GM12878 (cell line): ENCODE measurements at regions not wholly inside any gene's neighbourhood (a gene's known extent, or its start where the extent isn't known, plus 50 kb on each side); places are given as distances from the start of the nearest gene placed in this dataset.

Experiments used
- ATAC-seq: fragments of 200-7000 bp; cut with Tn5 transposase; 3 replicates; pipeline ENCODE4 v1.9.1; 2020; ENCODE audit warnings: mild to moderate bottlenecking, moderate library complexity
- BruUV-seq: library from RNA; stranded (reverse); fragments of 400-500 nt; replicated peaks from 2 replicates; lab custom pipeline; 2021; lab: Mats Ljungman, UMichigan
- CTCF ChIA-PET: fragments of 300-600 bp; sonication (Branson Sonifier 250); formaldehyde crosslinking; extraction: SDS; loops from one replicate; lab custom pipeline; 2021; ENCODE audit warnings: inconsistent platforms; lab: Yijun Ruan, JAX
- POLR2A ChIA-PET: fragments of 350-600 bp; formaldehyde crosslinking; extraction: SDS; loops from one replicate; lab custom pipeline; 2021; ENCODE audit warnings: inconsistent platforms; lab: Charles Lee
- RAD21 ChIA-PET: fragments of 300-600 bp; sonication (Branson Sonifier 250); formaldehyde crosslinking; loops from one replicate; lab custom pipeline; 2023; ENCODE audit warnings: antibody characterized with exemption; ENCODE audit not compliant: unreplicated experiment; lab: Charles Lee
- SMC1A ChIA-PET: fragments of 300-600 bp; sonication (Branson Sonifier 250); formaldehyde crosslinking; loops from one replicate; lab custom pipeline; 2023; ENCODE audit not compliant: unreplicated experiment, uncharacterized antibody; lab: Charles Lee
- DNase-seq: peaks from one replicate; pipeline ENCODE4 v3.0.0-alpha.2; 2011; ENCODE audit warnings: low read depth, low spot score
- FAIRE-seq: peaks from 3 replicates; lab custom pipeline; 2011; peaks lifted over from hg19 to GRCh38; lab: Jason Lieb, UNC
- H2AFZ ChIP-seq: 2 replicates; pipeline ENCODE4 v1.6.0; 2011; ENCODE audit warnings: low read depth, low read length, control low read depth; ENCODE audit not compliant: control insufficient read depth
- H3K27ac ChIP-seq: 2 replicates; pipeline ENCODE4 v1.5.1; 2011; ENCODE audit warnings: control low read depth; ENCODE audit not compliant: control insufficient read depth, insufficient read depth
- H3K27me3 ChIP-seq, 2 experiments: replicated peaks in 1 of 2; 2 replicates each; pipeline versions ENCODE4 v1.6.0 to v1.6.1; 2011; ENCODE audit warnings: low read length in 1 of 2; ENCODE audit not compliant: control insufficient read depth in 2 of 2, insufficient read depth in 2 of 2
- H3K36me3 ChIP-seq, 2 experiments: 2 replicates each; pipeline ENCODE4 v1.5.1; 2011; ENCODE audit warnings: low read length in 1 of 2; ENCODE audit not compliant: control insufficient read depth in 2 of 2, insufficient read depth in 2 of 2
- H3K4me1 ChIP-seq: 2 replicates; pipeline ENCODE4 v1.6.1; 2011; ENCODE audit warnings: mild to moderate bottlenecking, low read length, moderate library complexity, mixed read lengths; ENCODE audit not compliant: control insufficient read depth, insufficient read depth
- H3K4me2 ChIP-seq: 2 replicates; pipeline ENCODE4 v1.6.0; 2011; ENCODE audit warnings: control low read depth; ENCODE audit not compliant: control insufficient read depth, insufficient read depth
- H3K4me3 ChIP-seq: fragments of 200-600 bp; sonication (generic); 2 replicates; pipeline ENCODE4 v1.5.1; 2016
- H3K79me2 ChIP-seq: 2 replicates; pipeline ENCODE4 v1.6.0; 2011; ENCODE audit warnings: low read length; ENCODE audit not compliant: control insufficient read depth, insufficient read depth
- H3K9ac ChIP-seq: 2 replicates; pipeline ENCODE4 v1.8.0; 2011; ENCODE audit warnings: low read length, control low read depth, mixed read lengths; ENCODE audit not compliant: control insufficient read depth, insufficient read depth
- H3K9me3 ChIP-seq: replicated peaks from 3 replicates; pipeline ENCODE4 v1.5.1; 2011; ENCODE audit warnings: mild to moderate bottlenecking, low read length; ENCODE audit not compliant: control insufficient read depth, insufficient read depth
- H4K20me1 ChIP-seq: 2 replicates; pipeline ENCODE4 v1.6.0; 2011; ENCODE audit not compliant: control insufficient read depth, insufficient read depth
- CREM ChIP-seq: IDR thresholded peaks from 2 replicates; pipeline ENCODE4 v1.6.1; 2014; ENCODE audit warnings: antibody characterized with exemption, low read depth
- DPF2 ChIP-seq: fragments of 450-650 bp; IDR thresholded peaks from 2 replicates; pipeline ENCODE4 v1.6.1; 2017; ENCODE audit warnings: mild to moderate bottlenecking
- RUNX3 ChIP-seq: IDR thresholded peaks from 2 replicates; pipeline ENCODE4 v1.6.1; 2012; ENCODE audit warnings: low read length, inconsistent platforms
- STAT1 ChIP-seq: fragments of 450-650 bp; conservative IDR thresholded peaks from 2 replicates; pipeline ENCODE4 v1.6.1; 2014; ENCODE audit warnings: antibody characterized with exemption, mild to moderate bottlenecking
- WGBS: methylation state at CpG from one replicate; pipeline ENCODE4 v1.1.6; 2016; ENCODE audit warnings: low lambda C conversion rate; ENCODE audit not compliant: insufficient replicate concordance, insufficient coverage; ENCODE audit errors: missing lambda C conversion rate; 5-methylcytosine and 5-hydroxymethylcytosine counted together
- in situ Hi-C: fragments of 300-500 bp; cut with MboI; formaldehyde crosslinking; loops from 9 replicates; pipeline ENCODE4 v1.14.3; 2018; ENCODE audit warnings: mixed read lengths
- intact Hi-C: fragments of 100-400 bp; cut with micrococcal nuclease; formaldehyde crosslinking; loops from one replicate; pipeline ENCODE4 v1.14.2; 2022; ENCODE audit not compliant: unreplicated experiment

GRCh38 chr21:16514316-16514715, 784.5 kb downstream of the USP25 start:
- intact Hi-C loops (no loop called here), in situ Hi-C loops (no loop called here)
- ChIA-PET POLR2A (no interaction called here), CTCF (interaction anchor here (0.7 kb wide), 1 partner anchor 753 kb away, joined by 3 read pairs; no protein-coding TSS in a partner anchor), RAD21 (no interaction called here), SMC1A (no interaction called here)
- no peaks in the 10 kb centered on the region for H3K4me1 ChIP-seq
- H3K4me3 ChIP-seq = no peak overlapping the region
- no TSS peak for BruUV-seq
- FAIRE-seq (no peak), DNase-seq (no peak), ATAC-seq (peak; percentile 39; the same call in 1 of the 3 replicates)
- no peaks in the 10 kb centered on the region for H3K36me3 ChIP-seq
- no peak overlapping the region for H3K4me2 ChIP-seq
- H3K79me2 ChIP-seq = no peaks in the 10 kb centered on the region
- no peak overlapping the region for H2AFZ ChIP-seq
- no peaks in the 10 kb centered on the region for H3K27me3 ChIP-seq
- H4K20me1 ChIP-seq = no peaks in the 10 kb centered on the region
- no peaks in the 10 kb centered on the region for H3K9me3 ChIP-seq
- H3K9ac ChIP-seq = no peak overlapping the region
- H3K27ac ChIP-seq = no peak overlapping the region
- TF ChIP-seq STAT1 (no peak), RUNX3 (peak; percentile 20; the same call in 1 of the 2 replicates)
- WGBS = 85% methylated on average over 2 of the region's 2 CpGs

GRCh38 chr21:16517383-16517782, 787.6 kb downstream of the USP25 start:
- Histone ChIP-seq H3K4me3 (no peak overlapping the region), H4K20me1 (no peaks in the 10 kb centered on the region), H3K36me3 (no peaks in the 10 kb centered on the region), H3K9ac (no peak overlapping the region), H3K4me2 (no peak overlapping the region), H3K9me3 (no peaks in the 10 kb centered on the region), H2AFZ (no peak overlapping the region), H3K27me3 (no peaks in the 10 kb centered on the region), H3K79me2 (no peaks in the 10 kb centered on the region), H3K27ac (no peak overlapping the region), H3K4me1 (no peaks in the 10 kb centered on the region)
- ChIA-PET SMC1A (no interaction called here), RAD21 (no interaction called here), POLR2A (no interaction called here), CTCF (no interaction called here)
- ATAC-seq (no peak), DNase-seq (no peak), FAIRE-seq (no peak)
- no TSS peak for BruUV-seq
- TF ChIP-seq DPF2 = no peak
- TF ChIP-seq CREM = no peak
- intact Hi-C loops (no loop called here), in situ Hi-C loops (no loop called here)
- WGBS = 30% methylated on average over 1 of the region's 1 CpG
